ENCODE measurements at regions not wholly inside any gene's neighbourhood (a gene's known extent, or its start where the extent isn't known, plus 50 kb on each side); places are given as distances from the start of the nearest gene placed in this dataset.
A peak's percentile ranks its signal among the peaks of the same experiment; 100 is the strongest.

GRCh38 chr1:78333502-78333901 lies 157.3 kb upstream of the PTGFR start:
- H3K36me3 ChIP-seq (ENCODE audit: control insufficient read depth, insufficient read depth, low read length) = no peaks in the 10 kb centered on the region
- no peak overlapping the region for H2AFZ ChIP-seq (ENCODE audit: low read depth, low read length)
- no peak overlapping the region for H3K27ac ChIP-seq (ENCODE audit: extremely low read depth, low read depth, low read length)
- no peaks in the 10 kb centered on the region for H3K9me3 ChIP-seq (replicated peaks; ENCODE audit: control insufficient read depth, insufficient read depth, low read depth, low read length)
- H3K4me2 ChIP-seq (ENCODE audit: insufficient read depth, low read length) = no peak overlapping the region
- ChIA-PET POLR2A (interaction anchor here (1.2 kb wide), 1 partner anchor 18 kb away, joined by 3 read pairs; no protein-coding TSS in a partner anchor), CTCF (ENCODE audit: low intra/inter-chr PET ratio) (no interaction called here)
- TF ChIP-seq NCOA2 (IDR thresholded peaks at IDR 0.05; ENCODE audit: partially characterized antibody in 2 of 2) (no peak), ZKSCAN1 (IDR thresholded peaks at IDR 0.05; ENCODE audit: low read depth, low read length) (no peak), TEAD2 (tag; IDR thresholded peaks at IDR 0.05) (no peak), ZNF696 (CRISPR knock-in tag; conservative IDR thresholded peaks at IDR 0.05) (no peak), CREM (IDR thresholded peaks at IDR 0.05; ENCODE audit: low read depth) (no peak), CBX2 (IDR thresholded peaks at IDR 0.05; ENCODE audit: insufficient read depth, low read length, poor library complexity, severe bottlenecking) (no peak), ADNP (tag; IDR thresholded peaks at IDR 0.05) (no peak), CTCF (IDR thresholded peaks at IDR 0.05 in 2 of 3, conservative IDR thresholded peaks at IDR 0.05 in 1 of 3; ENCODE audit: insufficient read depth in 2 of 3, low read depth in 1 of 3, low read length in 3 of 3) (peak in 2 of 3 experiments; percentile 3 to 16; a peak in 1 of 6 replicates), POLR3G (IDR thresholded peaks at IDR 0.05; ENCODE audit: extremely low read depth, insufficient read length, insufficient replicate concordance) (no peak)
- H4K20me1 ChIP-seq (replicated peaks; ENCODE audit: control insufficient read depth, insufficient read depth, low read length) = no peaks in the 10 kb centered on the region
- H3K4me3 ChIP-seq = no peak overlapping the region
- no peaks in the 10 kb centered on the region for H3K27me3 ChIP-seq (ENCODE audit: control insufficient read depth in 2 of 2, insufficient read depth in 2 of 2, low read length in 2 of 2)
- no peak overlapping the region for H3K9ac ChIP-seq (ENCODE audit: insufficient read depth in 1 of 2, low read depth in 2 of 2, low read length in 2 of 2)
- no peaks in the 10 kb centered on the region for H3K9me1 ChIP-seq (ENCODE audit: control insufficient read depth, insufficient read depth, low read length)
- DNase-seq (ENCODE audit: extremely low read depth in 1 of 4, low spot score in 3 of 4) = peak in 2 of 4 experiments; percentile 1 to 12
- BruUV-seq (replicated peaks) = no TSS peak
- no peaks in the 10 kb centered on the region for H3K79me2 ChIP-seq (ENCODE audit: control insufficient read depth, insufficient read depth, low read length)
- in situ Hi-C loops (cut with MboI) = no loop called here
- intact Hi-C loops (cut with micrococcal nuclease) = no loop called here
- no peak for ATAC-seq
- no peaks in the 10 kb centered on the region for H3K4me1 ChIP-seq (replicated peaks in 1 of 2; ENCODE audit: control insufficient read depth in 2 of 2, insufficient read depth in 2 of 2, low read length in 2 of 2)
- 2% methylated on average over 4 of the region's 4 CpGs for WGBS (ENCODE audit: insufficient coverage, low coverage, missing lambda C conversion rate)
- FAIRE-seq = no peak

Data from K562 (cell line).